Psoas muscle (tissue), 7 donors: ENCODE measurements at regions not wholly inside any gene's neighbourhood (a gene's known extent, or its start where the extent isn't known, plus 50 kb on each side); places are given as distances from the start of the nearest gene placed in this dataset.

Experiments
- ATAC-seq, 4 donors: fragments of 200-7000 bp; cut with Tn5 transposase; one replicate each; pipeline ENCODE4 v1.9.1; 2020; ENCODE audit warnings: moderate library complexity in 3 of 4, mild to moderate bottlenecking in 2 of 4
- DNase-seq, 2 donors: peaks; one replicate each; pipeline ENCODE4 v3.0.0-alpha.2; 2020
- H3K27ac ChIP-seq: fragments of 200-600 bp; one replicate; pipeline ENCODE4 v1.8.0; 2022
- H3K27me3 ChIP-seq, 3 donors: fragments of 200-600 bp in 1 of 3; one replicate each; pipeline versions ENCODE4 v1.6.1 to v1.8.0; 2013 to 2022; ENCODE audit warnings: low read length in 2 of 3, mild to moderate bottlenecking in 2 of 3, moderate library complexity in 1 of 3; ENCODE audit not compliant: insufficient read depth in 3 of 3
- H3K36me3 ChIP-seq, 2 donors: fragments of 200-600 bp in 1 of 2; one replicate each; pipeline versions ENCODE4 v1.6.1 to v1.8.0; 2013 to 2022; ENCODE audit warnings: low read depth in 1 of 2, mild to moderate bottlenecking in 1 of 2, moderate library complexity in 1 of 2; ENCODE audit not compliant: insufficient read depth in 1 of 2
- H3K4me1 ChIP-seq: fragments of 200-600 bp; one replicate; pipeline ENCODE4 v1.8.0; 2022
- H3K4me3 ChIP-seq: fragments of 200-600 bp; one replicate; pipeline ENCODE4 v1.8.0; 2022; ENCODE audit warnings: mild to moderate bottlenecking
- H3K9me3 ChIP-seq: fragments of 200-600 bp; one replicate; pipeline ENCODE4 v1.8.0; 2022
- CTCF ChIP-seq: fragments of 200-600 bp; IDR thresholded peaks from one replicate; pipeline ENCODE4 v1.8.0; 2022; ENCODE audit warnings: antibody characterized with exemption
- WGBS, 3 donors: extraction: QIAGEN DNeasy Blood & Tissue Kit; methylation state at CpG; one replicate each; pipeline versions ENCODE4 v1.1.6 to v1.1.7; 2013; 5-methylcytosine and 5-hydroxymethylcytosine counted together
- intact Hi-C, 2 donors: fragments of 100-400 bp; cut with DNase I; formaldehyde crosslinking; loops; one replicate each; pipeline versions ENCODE4 v1.11.0 to v1.14.2; 2022
- donor health status: healthy with polysubstance abuse.
- donor health status: DM: no; HTN: no; CAD: no; lungs with moderate emphysema.
- donor health status: Bipolar disorder and iron deficiency.
- donor health status: healthy.
- donor health status: DM: yes; HTN: yes; CAD: no.
- donor health status: DM: no; HTN: no; CAD: no.
- donor health status: DM: yes; HTN: yes; CAD: no.

GRCh38 chr2:34486965-34487364 is 887.9 kb upstream of the FAM98A start:
- 67 to 73% (median 73%) methylated on average over 2 of the region's 2 CpGs for WGBS, 3 donors
- Histone ChIP-seq H3K27ac (no peak overlapping the region), H3K4me1 (no peaks in the 10 kb centered on the region), H3K36me3 (no peaks in the 10 kb centered on the region), H3K9me3 (no peaks in the 10 kb centered on the region), H3K27me3 (peaks cover 0 to 2% (median 0%) of the 10 kb centered on the region in 3 donors), H3K4me3 (no peak overlapping the region)
- DNase-seq, result no peak
- intact Hi-C loops, result no loop called here
- no peak for TF ChIP-seq CTCF
- no peak for ATAC-seq

- no peak for TF ChIP-seq CTCF
- Histone ChIP-seq H3K27ac (no peak overlapping the region), H3K27me3 (peaks cover 0 to 2% (median 0%) of the 10 kb centered on the region in 3 donors), H3K4me1 (no peaks in the 10 kb centered on the region), H3K4me3 (no peak overlapping the region), H3K36me3 (no peaks in the 10 kb centered on the region), H3K9me3 (no peaks in the 10 kb centered on the region)
- 74 to 83% (median 75%) methylated on average over 3 of the region's 3 CpGs for WGBS, 3 donors
- ATAC-seq (no peak), DNase-seq (no peak)
- intact Hi-C loops, result no loop called here
These were observed 882.4 kb upstream of the FAM98A start for GRCh38 chr2:34481542-34481941.

GRCh38 chr2:34480366-34480765 is 881.3 kb upstream of the FAM98A start:
- Histone ChIP-seq H3K27ac (no peak overlapping the region), H3K9me3 (no peaks in the 10 kb centered on the region), H3K4me1 (no peaks in the 10 kb centered on the region), H3K4me3 (no peak overlapping the region), H3K36me3 (no peaks in the 10 kb centered on the region), H3K27me3 (no peaks in the 10 kb centered on the region)
- TF ChIP-seq CTCF, result no peak
- intact Hi-C loops, result no loop called here
- DNase-seq, result no peak
- ATAC-seq, result no peak
- WGBS, 3 donors, result 62 to 69% (median 68%) methylated on average over 2 of the region's 2 CpGs

GRCh38 chr2:34475156-34475555 is 876.1 kb upstream of the FAM98A start:
- no peak for ATAC-seq
- no peak for DNase-seq
- TF ChIP-seq CTCF, result no peak
- intact Hi-C loops, result no loop called here
- H3K36me3 ChIP-seq, result no peaks in the 10 kb centered on the region
- no peak overlapping the region for H3K4me3 ChIP-seq
- no peaks in the 10 kb centered on the region for H3K4me1 ChIP-seq
- no peaks in the 10 kb centered on the region for H3K9me3 ChIP-seq
- no peak overlapping the region for H3K27ac ChIP-seq
- no peaks in the 10 kb centered on the region for H3K27me3 ChIP-seq
- WGBS, 3 donors, result 0 to 11% (median 6%) methylated on average over 1 of the region's 1 CpG

GRCh38 chr2:34474646-34475045 is 875.5 kb upstream of the FAM98A start:
- TF ChIP-seq CTCF, result no peak
- no peak overlapping the region for H3K4me3 ChIP-seq
- DNase-seq (no peak), ATAC-seq (no peak)
- WGBS, 3 donors, result 43 to 71% (median 60%) methylated on average over 1 of the region's 1 CpG
- H3K27ac ChIP-seq, result no peak overlapping the region
- intact Hi-C loops, result no loop called here
- no peaks in the 10 kb centered on the region for H3K9me3 ChIP-seq
- H3K27me3 ChIP-seq, result no peaks in the 10 kb centered on the region
- H3K36me3 ChIP-seq, result no peaks in the 10 kb centered on the region
- no peaks in the 10 kb centered on the region for H3K4me1 ChIP-seq
